H1 (cell line): ENCODE measurements at regions not wholly inside any gene's neighbourhood (a gene's known extent, or its start where the extent isn't known, plus 50 kb on each side); places are given as distances from the start of the nearest gene placed in this dataset.

ENCODE experiments used
- CTCF ChIA-PET: fragments of 300-600 bp; sonication (Branson Sonifier 250); formaldehyde crosslinking; loops from one replicate; lab custom pipeline; 2021; ENCODE audit not compliant: partially characterized antibody; lab: Charles Lee
- POLR2A ChIA-PET: fragments of 300-600 bp; sonication (Branson Sonifier 250); formaldehyde crosslinking; loops from one replicate; lab custom pipeline; 2021; ENCODE audit warnings: inconsistent platforms; ENCODE audit not compliant: partially characterized antibody; lab: Charles Lee
- DNase-seq, 2 experiments: peaks; one replicate each; pipeline versions ENCODE4 v3.0.0 to v3.0.0-alpha.2; 2010 to 2022; ENCODE audit warnings: low spot score in 2 of 2, low read depth in 1 of 2, mixed read lengths in 1 of 2
- FAIRE-seq: peaks from 2 replicates; lab custom pipeline; 2011; peaks lifted over from hg19 to GRCh38; lab: Jason Lieb, UNC
- H2AFZ ChIP-seq: 2 replicates; pipeline ENCODE4 v1.8.1; 2012; ENCODE audit warnings: low read length, inconsistent platforms
- H2AK5ac ChIP-seq: 2 replicates; pipeline ENCODE4 v1.6.1; 2013; ENCODE audit warnings: low read depth, low read length
- H2BK120ac ChIP-seq: replicated peaks from 2 replicates; pipeline ENCODE3; 2013; ENCODE audit warnings: low read depth, low read length, inconsistent platforms
- H2BK12ac ChIP-seq: 2 replicates; pipeline ENCODE4 v1.6.1; 2013; ENCODE audit warnings: low read depth, low read length
- H2BK15ac ChIP-seq: 2 replicates; pipeline ENCODE4 v1.6.1; 2013; ENCODE audit warnings: low read length
- H2BK20ac ChIP-seq: 2 replicates; pipeline ENCODE4 v1.6.1; 2013; ENCODE audit warnings: low read length
- H2BK5ac ChIP-seq: 2 replicates; pipeline ENCODE4 v1.6.1; 2013; ENCODE audit warnings: low read depth, low read length
- H3K14ac ChIP-seq: 2 replicates; pipeline ENCODE4 v1.6.1; 2013; ENCODE audit warnings: inconsistent platforms; ENCODE audit not compliant: insufficient read length
- H3K18ac ChIP-seq: 2 replicates; pipeline ENCODE4 v1.6.1; 2013; ENCODE audit warnings: low read length; ENCODE audit errors: extremely low read depth
- H3K23ac ChIP-seq: 2 replicates; pipeline ENCODE4 v1.6.1; 2013; ENCODE audit warnings: inconsistent platforms; ENCODE audit not compliant: insufficient read length
- H3K23me2 ChIP-seq: 2 replicates; pipeline ENCODE4 v1.6.1; 2013; ENCODE audit warnings: low read depth, low read length
- H3K27ac ChIP-seq: 2 replicates; pipeline ENCODE4 v1.6.1; 2011; ENCODE audit warnings: low read depth, low read length, inconsistent platforms
- H3K27me3 ChIP-seq, 4 experiments: replicated peaks in 1 of 4; 1 replicate in 1 of 4; 2 replicates in 3 of 4; pipeline versions ENCODE4 v1.6.1 to v1.8.1; 2011 to 2013; ENCODE audit warnings: low read length in 3 of 4, mild to moderate bottlenecking in 3 of 4, inconsistent platforms in 2 of 4, mixed read lengths in 2 of 4, moderate library complexity in 1 of 4; ENCODE audit not compliant: control insufficient read depth in 3 of 4, insufficient read depth in 3 of 4; ENCODE audit errors: extremely low read depth in 1 of 4
- H3K36me3 ChIP-seq, 4 experiments: 2 replicates each; pipeline versions ENCODE4 v1.6.1 to v1.8.1; 2011 to 2013; ENCODE audit warnings: mild to moderate bottlenecking in 4 of 4, low read length in 3 of 4, moderate library complexity in 2 of 4, control low read depth in 1 of 4, inconsistent platforms in 1 of 4; ENCODE audit not compliant: insufficient read depth in 4 of 4, control insufficient read depth in 2 of 4
- H3K4ac ChIP-seq: replicated peaks from 2 replicates; pipeline ENCODE3; 2013; ENCODE audit warnings: low read length, low read depth, mixed read lengths, inconsistent platforms; ENCODE audit not compliant: insufficient read length
- H3K4me1 ChIP-seq, 4 experiments: replicated peaks in 1 of 4; 1 replicate in 1 of 4; 2 replicates in 3 of 4; pipeline versions ENCODE4 v1.6.1 to v1.8.1; 2011 to 2013; ENCODE audit warnings: low read length in 3 of 4, inconsistent platforms in 2 of 4, mixed read lengths in 1 of 4; ENCODE audit not compliant: insufficient read depth in 4 of 4, control insufficient read depth in 3 of 4
- H3K4me2 ChIP-seq, 2 experiments: 2 replicates each; pipeline versions ENCODE4 v1.6.1 to v1.8.1; 2011 to 2013; ENCODE audit warnings: low read depth in 2 of 2, low read length in 2 of 2, control low read depth in 1 of 2, inconsistent platforms in 1 of 2, mild to moderate bottlenecking in 1 of 2; ENCODE audit not compliant: insufficient read depth in 1 of 2
- H3K4me3 ChIP-seq, 4 experiments: fragments of 200-600, 300-600 bp in 1 of 4; sonication (generic), shearing (Covaris generic), sonication (Bioruptor Twin) in 1 of 4; 2 replicates each; pipeline versions ENCODE4 v1.5.1 to v1.8.1; 2011 to 2016; ENCODE audit warnings: low read length in 4 of 4, low read depth in 3 of 4, control low read depth in 2 of 4, inconsistent platforms in 2 of 4, mild to moderate bottlenecking in 2 of 4, mixed read lengths in 1 of 4, moderate library complexity in 1 of 4; ENCODE audit not compliant: insufficient read depth in 2 of 4; ENCODE audit errors: extremely low read depth in 1 of 4
- H3K56ac ChIP-seq: replicated peaks from 2 replicates; pipeline ENCODE3; 2013; ENCODE audit warnings: low read depth, mild to moderate bottlenecking, mixed read lengths, low read length, inconsistent platforms; ENCODE audit not compliant: insufficient read length
- H3K79me1 ChIP-seq: 2 replicates; pipeline ENCODE4 v1.6.1; 2013; ENCODE audit warnings: low read depth, low read length, control low read depth
- H3K79me2 ChIP-seq, 2 experiments: 2 replicates each; pipeline versions ENCODE4 v1.6.1 to v1.8.1; 2012 to 2013; ENCODE audit warnings: low read length in 2 of 2, mild to moderate bottlenecking in 2 of 2, inconsistent platforms in 1 of 2; ENCODE audit not compliant: insufficient read depth in 2 of 2, control insufficient read depth in 1 of 2
- H3K9ac ChIP-seq, 4 experiments: replicated peaks in 1 of 4; 1 replicate in 1 of 4; 2 replicates in 3 of 4; pipeline versions ENCODE4 v1.6.1 to v1.8.1; 2011 to 2013; ENCODE audit warnings: low read depth in 3 of 4, low read length in 3 of 4, control low read depth in 2 of 4, mild to moderate bottlenecking in 2 of 4, moderate library complexity in 2 of 4, inconsistent platforms in 1 of 4; ENCODE audit errors: extremely low read depth in 1 of 4
- H3K9me3 ChIP-seq, 2 experiments: 2 replicates each; pipeline versions ENCODE4 v1.6.1 to v1.8.1; 2012 to 2013; ENCODE audit warnings: mild to moderate bottlenecking in 2 of 2, moderate library complexity in 2 of 2, control low read depth in 1 of 2, inconsistent platforms in 1 of 2, low read depth in 1 of 2, low read length in 1 of 2, mixed read lengths in 1 of 2; ENCODE audit not compliant: insufficient read depth in 2 of 2
- H4K20me1 ChIP-seq, 2 experiments: replicated peaks in 1 of 2; 2 replicates each; pipeline versions ENCODE3 to v1.8.1; 2011 to 2013; ENCODE audit warnings: inconsistent platforms in 2 of 2, low read length in 2 of 2, mild to moderate bottlenecking in 1 of 2; ENCODE audit not compliant: insufficient read depth in 2 of 2, control insufficient read depth in 1 of 2
- H4K5ac ChIP-seq: 2 replicates; pipeline ENCODE4 v1.6.1; 2013; ENCODE audit warnings: low read length, low read depth, mixed read lengths, inconsistent platforms; ENCODE audit not compliant: insufficient read length
- H4K8ac ChIP-seq: 2 replicates; pipeline ENCODE4 v1.8.0; 2013; ENCODE audit warnings: mild to moderate bottlenecking, moderate library complexity, low read length, inconsistent platforms; ENCODE audit not compliant: insufficient read depth; ENCODE audit errors: extremely low read depth
- H4K91ac ChIP-seq: replicated peaks from 2 replicates; pipeline ENCODE3; 2013; ENCODE audit warnings: low read length, mixed read lengths, inconsistent platforms; ENCODE audit not compliant: insufficient read length
- ATF2 ChIP-seq: IDR thresholded peaks from 2 replicates; pipeline ENCODE4 v1.6.1; 2012; ENCODE audit warnings: low read length, inconsistent platforms
- BACH1 ChIP-seq: IDR thresholded peaks from 2 replicates; pipeline ENCODE4 v1.6.1; 2012; ENCODE audit warnings: low read length, improper control_type of control experiment
- KDM5A ChIP-seq: fragments of 200-600 bp; IDR thresholded peaks from 2 replicates; pipeline ENCODE4 v1.7.1; 2012; ENCODE audit warnings: mild to moderate bottlenecking, low read length, inconsistent platforms, mixed read lengths
- MAFK ChIP-seq: IDR thresholded peaks from 2 replicates; pipeline ENCODE4 v1.6.1; 2012; ENCODE audit warnings: low read depth, mild to moderate bottlenecking, improper control_type of control experiment, low read length
- RAD21 ChIP-seq, 2 experiments: IDR thresholded peaks in 1 of 2; conservative IDR thresholded peaks in 1 of 2; 2 replicates each; pipeline ENCODE4 v1.6.1; 2011; ENCODE audit warnings: low read depth in 2 of 2, low read length in 2 of 2, improper control_type of control experiment in 1 of 2, inconsistent platforms in 1 of 2, mild to moderate bottlenecking in 1 of 2, moderate library complexity in 1 of 2
- SIRT6 ChIP-seq: IDR thresholded peaks from one replicate; pipeline ENCODE4 v1.7.1; 2012; ENCODE audit warnings: low read length, inconsistent platforms
- SP1 ChIP-seq: IDR thresholded peaks from 2 replicates; pipeline ENCODE4 v1.6.1; 2011; ENCODE audit warnings: low read depth, low read length
- USF2 ChIP-seq: IDR thresholded peaks from 2 replicates; pipeline ENCODE4 v1.6.1; 2011; ENCODE audit warnings: low read length, improper control_type of control experiment
- WGBS, 2 experiments: shearing (Covaris generic) in 1 of 2; methylation state at CpG; one replicate each; pipeline versions ENCODE4 v1.1.6 to v1.1.7; 2013 to 2015; ENCODE audit warnings: low lambda C conversion rate in 2 of 2, mixed read lengths in 2 of 2, inconsistent platforms in 1 of 2, low coverage in 1 of 2, missing lambda C conversion rate in 1 of 2; ENCODE audit not compliant: insufficient replicate concordance in 2 of 2, insufficient coverage in 1 of 2, insufficient read length in 1 of 2; ENCODE audit errors: extremely low coverage in 1 of 2, missing lambda C conversion rate in 1 of 2; 5-methylcytosine and 5-hydroxymethylcytosine counted together

- Histone ChIP-seq H3K36me3 (no peaks in the 10 kb centered on the region), H3K4me1 (no peaks in the 10 kb centered on the region), H3K79me1 (no peaks in the 10 kb centered on the region), H3K23ac (no peak overlapping the region), H2BK20ac (no peak overlapping the region), H4K5ac (no peak overlapping the region), H3K9me3 (no peaks in the 10 kb centered on the region), H2BK120ac (no peak overlapping the region), H4K8ac (no peak overlapping the region), H3K79me2 (no peaks in the 10 kb centered on the region), H3K14ac (no peak overlapping the region), H3K27ac (no peak overlapping the region), H3K4ac (no peak overlapping the region), H4K20me1 (no peaks in the 10 kb centered on the region), H3K4me3 (no peak overlapping the region), H3K23me2 (no peaks in the 10 kb centered on the region), H2BK5ac (no peak overlapping the region), H3K9ac (no peak overlapping the region), H3K27me3 (no peaks in the 10 kb centered on the region), H3K18ac (no peak overlapping the region), H2BK12ac (no peak overlapping the region), H3K4me2 (no peak overlapping the region), H4K91ac (no peak overlapping the region), H2AFZ (no peak overlapping the region), H3K56ac (no peak overlapping the region), H2BK15ac (no peak overlapping the region), H2AK5ac (no peak overlapping the region)
- FAIRE-seq (no peak), DNase-seq (no peak)
- CTCF ChIA-PET: interaction anchor here (1.2 kb wide), 1 partner anchor 31 kb away, joined by 3 read pairs; no protein-coding TSS in a partner anchor
- WGBS, 2 experiments: 95% methylated on average over 5 of the region's 5 CpGs; no CpG with 5 or more reads in 1 of the 2 experiments
- POLR2A ChIA-PET: no interaction called here
- TF ChIP-seq USF2 (no peak), SP1 (no peak), SIRT6 (no peak), ATF2 (no peak), KDM5A (no peak), RAD21 (IDR thresholded peaks at IDR 0.05 in 1 of 2, conservative IDR thresholded peaks at IDR 0.05 in 1 of 2; ENCODE audit: low read depth in 2 of 2, low read length in 2 of 2) (no peak), BACH1 (no peak), MAFK (no peak)
Observed at GRCh38 chrX:3216581-3217180, 129.8 kb downstream of the MXRA5 start.
